ENCODE measurements at regions not wholly inside any gene's neighbourhood (a gene's known extent, or its start where the extent isn't known, plus 50 kb on each side); places are given as distances from the start of the nearest gene placed in this dataset.

DNA sequence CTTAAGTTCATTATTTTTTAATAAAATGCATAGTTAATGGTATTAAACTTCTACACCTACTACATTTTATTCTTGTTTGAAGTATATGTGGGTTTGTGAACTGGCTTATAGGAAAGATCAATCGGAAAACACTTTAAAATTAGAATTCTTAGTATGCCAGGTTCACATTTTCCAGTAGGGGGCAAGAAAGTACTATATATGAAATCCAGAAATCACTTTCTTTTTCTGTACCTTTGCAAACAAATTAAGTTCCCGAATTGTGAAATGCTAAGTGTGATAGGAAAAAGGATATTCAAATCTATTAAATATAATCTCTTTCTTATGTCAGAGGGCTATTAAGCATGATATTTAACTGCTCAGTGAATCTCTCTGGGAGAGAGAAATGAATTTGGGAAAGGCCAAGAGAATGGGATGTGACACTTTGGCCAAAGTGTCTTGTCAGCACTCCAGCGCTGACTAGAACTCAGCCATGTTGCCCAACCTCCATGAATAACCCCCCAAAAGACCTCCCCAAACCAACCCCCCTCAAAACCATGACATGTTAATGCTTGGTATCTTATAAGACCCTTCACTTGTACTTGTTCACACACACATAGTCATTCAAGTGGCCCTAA lies 122.6 kb upstream of the SLC10A2 start:
- Mint-ChIP-seq H3K9me3 (no peaks in the 10 kb centered on the region), H3K36me3 (ENCODE audit: low read depth) (no peaks in the 10 kb centered on the region), H3K4me1 (peaks cover 13% of the 10 kb centered on the region), H3K4me3 (no peak overlapping the region), H3K27ac (no peak overlapping the region), H3K27me3 (ENCODE audit: low read depth) (no peaks in the 10 kb centered on the region)
- TF ChIP-seq, protein P1, sequence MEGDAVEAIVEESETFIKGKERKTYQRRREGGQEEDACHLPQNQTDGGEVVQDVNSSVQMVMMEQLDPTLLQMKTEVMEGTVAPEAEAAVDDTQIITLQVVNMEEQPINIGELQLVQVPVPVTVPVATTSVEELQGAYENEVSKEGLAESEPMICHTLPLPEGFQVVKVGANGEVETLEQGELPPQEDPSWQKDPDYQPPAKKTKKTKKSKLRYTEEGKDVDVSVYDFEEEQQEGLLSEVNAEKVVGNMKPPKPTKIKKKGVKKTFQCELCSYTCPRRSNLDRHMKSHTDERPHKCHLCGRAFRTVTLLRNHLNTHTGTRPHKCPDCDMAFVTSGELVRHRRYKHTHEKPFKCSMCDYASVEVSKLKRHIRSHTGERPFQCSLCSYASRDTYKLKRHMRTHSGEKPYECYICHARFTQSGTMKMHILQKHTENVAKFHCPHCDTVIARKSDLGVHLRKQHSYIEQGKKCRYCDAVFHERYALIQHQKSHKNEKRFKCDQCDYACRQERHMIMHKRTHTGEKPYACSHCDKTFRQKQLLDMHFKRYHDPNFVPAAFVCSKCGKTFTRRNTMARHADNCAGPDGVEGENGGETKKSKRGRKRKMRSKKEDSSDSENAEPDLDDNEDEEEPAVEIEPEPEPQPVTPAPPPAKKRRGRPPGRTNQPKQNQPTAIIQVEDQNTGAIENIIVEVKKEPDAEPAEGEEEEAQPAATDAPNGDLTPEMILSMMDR (IDR thresholded peaks at IDR 0.05; ENCODE audit: unreplicated experiment in 3 of 3), result peak; percentile 63 to 82 (median 70)

DNA sequence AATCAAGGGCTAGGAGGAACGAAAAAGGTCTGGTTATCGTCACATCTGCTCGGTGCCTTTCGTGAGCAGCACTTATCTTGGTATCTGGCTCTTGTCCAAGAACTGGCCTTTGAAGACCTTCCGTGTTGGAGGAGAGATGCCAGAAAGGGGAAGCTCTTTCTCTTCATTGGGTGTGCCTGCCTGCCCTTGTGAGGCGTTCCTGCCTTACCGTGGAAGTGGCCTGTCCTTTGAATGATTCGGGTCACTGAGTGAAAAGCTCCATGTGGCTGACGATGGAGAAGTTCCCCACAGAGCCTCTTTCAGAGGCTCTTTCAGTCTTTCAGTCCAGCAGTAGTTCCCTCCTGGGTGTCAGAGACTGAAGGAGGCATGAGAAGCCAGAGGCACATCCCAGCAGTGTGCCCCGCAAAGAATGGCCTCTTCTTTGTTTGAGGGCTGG lies 121.5 kb upstream of the SLC10A2 start:
- no peak overlapping the region for H3K27ac Mint-ChIP-seq
- H3K9me3 Mint-ChIP-seq, result no peaks in the 10 kb centered on the region
- H3K27me3 Mint-ChIP-seq (ENCODE audit: low read depth), result no peaks in the 10 kb centered on the region
- H3K36me3 Mint-ChIP-seq (ENCODE audit: low read depth), result no peaks in the 10 kb centered on the region
- no peak overlapping the region for H3K4me3 Mint-ChIP-seq
- peaks cover 13% of the 10 kb centered on the region for H3K4me1 Mint-ChIP-seq
- TF ChIP-seq, protein P1 (IDR thresholded peaks at IDR 0.05; ENCODE audit: unreplicated experiment in 3 of 3), result no peak

DNA sequence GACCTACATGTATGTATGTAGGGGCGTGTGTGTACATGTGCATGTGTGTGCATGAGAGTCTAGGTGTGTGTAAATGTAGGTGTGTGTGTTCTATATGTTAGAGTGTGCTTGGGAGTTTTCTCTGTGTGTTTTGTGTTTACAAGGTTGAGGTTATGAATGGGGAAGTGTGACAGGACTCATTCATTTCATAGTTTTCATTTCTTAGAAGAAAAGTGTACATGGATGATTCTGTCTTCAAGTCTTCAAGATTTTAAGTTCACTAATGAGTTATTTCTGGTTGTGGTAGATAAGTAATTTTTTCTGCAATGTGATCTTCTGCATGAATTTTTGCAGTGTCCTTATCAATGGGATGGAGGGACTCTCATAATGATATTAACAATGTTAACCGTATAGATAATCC lies 118.2 kb upstream of the SLC10A2 start:
- H3K27me3 Mint-ChIP-seq (ENCODE audit: low read depth), result no peaks in the 10 kb centered on the region
- TF ChIP-seq, protein P1 (IDR thresholded peaks at IDR 0.05; ENCODE audit: unreplicated experiment in 3 of 3), result no peak
- no peak overlapping the region for H3K27ac Mint-ChIP-seq
- H3K4me3 Mint-ChIP-seq, result no peak overlapping the region
- no peaks in the 10 kb centered on the region for H3K9me3 Mint-ChIP-seq
- H3K4me1 Mint-ChIP-seq, result no peaks in the 10 kb centered on the region
- no peaks in the 10 kb centered on the region for H3K36me3 Mint-ChIP-seq (ENCODE audit: low read depth)

DNA sequence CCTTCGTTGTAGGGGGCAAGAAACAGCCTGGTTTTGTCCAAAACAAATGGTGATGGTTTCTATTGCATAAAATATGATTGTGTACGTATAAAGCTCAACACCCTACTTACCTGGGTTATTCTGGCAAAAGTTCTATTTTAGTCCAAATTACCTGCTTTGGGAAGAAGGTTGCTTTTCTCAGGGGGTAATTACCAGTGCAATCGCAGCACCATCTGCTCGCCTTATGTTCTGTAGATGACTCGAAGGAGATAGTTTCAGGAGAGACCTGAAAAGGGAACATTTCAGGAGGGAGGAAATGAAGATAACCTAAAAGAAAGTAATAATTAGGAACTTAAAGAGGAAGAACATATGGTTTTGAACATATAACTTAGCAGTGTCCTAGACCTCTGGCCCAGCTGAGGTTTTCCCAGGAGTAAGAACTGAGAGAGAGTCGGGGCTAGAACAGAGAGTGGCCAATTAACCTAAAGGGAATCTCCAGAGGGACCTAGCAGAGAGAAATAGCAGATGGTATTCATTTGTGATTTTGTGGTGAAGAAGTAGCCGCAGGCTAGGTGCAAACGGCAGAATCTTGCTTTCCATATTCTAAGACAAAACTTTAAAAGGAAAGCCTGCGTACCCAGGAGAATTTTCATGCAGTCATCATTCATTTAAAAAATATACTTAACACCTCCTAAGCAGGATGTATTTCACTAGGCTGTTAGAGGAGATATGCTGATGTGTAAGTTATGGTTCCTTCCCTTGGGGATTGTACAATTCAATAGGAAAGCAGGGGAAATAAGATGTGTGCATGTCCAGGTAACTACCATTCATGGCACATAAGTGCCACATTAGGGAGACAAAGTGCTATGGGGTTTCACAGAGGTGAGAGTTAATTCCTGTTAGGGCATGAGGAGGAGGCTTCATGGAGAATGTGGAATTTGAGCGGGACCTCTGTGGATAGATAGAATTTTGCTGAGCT lies 113.0 kb upstream of the SLC10A2 start:
- no peaks in the 10 kb centered on the region for H3K9me3 Mint-ChIP-seq

DNA sequence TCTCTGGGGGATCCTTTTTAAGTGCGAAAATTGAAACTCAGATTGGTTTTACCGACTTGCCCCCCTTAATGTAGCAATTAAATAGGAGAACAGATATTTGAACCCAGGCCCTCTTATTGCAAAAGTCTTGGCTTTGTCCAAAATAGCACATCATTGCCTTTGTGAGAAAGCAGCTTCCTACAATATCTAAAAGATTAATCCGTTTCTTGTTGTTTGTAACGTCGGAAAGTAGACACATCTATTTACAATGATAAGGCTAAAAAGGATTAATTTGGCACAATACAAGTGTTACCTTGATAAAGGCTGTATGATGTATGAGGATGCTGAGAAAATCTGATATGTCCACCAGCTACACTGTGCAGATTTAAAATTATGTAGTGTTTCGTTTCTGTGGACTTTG lies 108.7 kb upstream of the SLC10A2 start:
- Mint-ChIP-seq H3K27ac (no peak overlapping the region), H3K9me3 (no peaks in the 10 kb centered on the region), H3K4me1 (no peaks in the 10 kb centered on the region), H3K27me3 (ENCODE audit: low read depth) (no peaks in the 10 kb centered on the region), H3K36me3 (ENCODE audit: low read depth) (no peaks in the 10 kb centered on the region), H3K4me3 (no peak overlapping the region)
- TF ChIP-seq, protein P1 (IDR thresholded peaks at IDR 0.05; ENCODE audit: unreplicated experiment in 3 of 3), result no peak

More for the DNA sequence above, 113.0 kb upstream of the SLC10A2 start:
- H3K4me3 Mint-ChIP-seq, result no peak overlapping the region
- H3K27me3 Mint-ChIP-seq (ENCODE audit: low read depth), result no peaks in the 10 kb centered on the region
- no peaks in the 10 kb centered on the region for H3K36me3 Mint-ChIP-seq (ENCODE audit: low read depth)
- no peak overlapping the region for H3K27ac Mint-ChIP-seq
- no peaks in the 10 kb centered on the region for H3K4me1 Mint-ChIP-seq
- TF ChIP-seq, protein P1 (IDR thresholded peaks at IDR 0.05; ENCODE audit: unreplicated experiment in 3 of 3), result no peak
